Right atrium auricular region (tissue), 2 donors: ENCODE measurements at regions not wholly inside any gene's neighbourhood (a gene's known extent, or its start where the extent isn't known, plus 50 kb on each side); places are given as distances from the start of the nearest gene placed in this dataset.

ENCODE experiments used
- DNase-seq: peaks from one replicate; pipeline ENCODE4 v3.0.0-alpha.2; 2019; ENCODE audit warnings: low spot score
- H3K27ac ChIP-seq, 2 donors: fragments of 200-600 bp; sonication (generic); 1 replicate in 1 of 2; 2 replicates in 1 of 2; pipeline ENCODE4 v1.5.1; 2016 to 2019
- H3K27me3 ChIP-seq, 2 donors: fragments of 200-600 bp; sonication (generic); one replicate each; pipeline versions ENCODE4 v1.5.1 to v1.6.0; 2017 to 2019
- H3K36me3 ChIP-seq: fragments of 200-600 bp; sonication (generic); one replicate; pipeline ENCODE4 v1.5.1; 2016
- H3K4me1 ChIP-seq, 2 donors: fragments of 200-600 bp; sonication (generic); one replicate each; pipeline versions ENCODE4 v1.5.1 to v1.6.0; 2017 to 2019
- H3K4me3 ChIP-seq, 2 donors: fragments of 200-600 bp; sonication (generic); 1 replicate in 1 of 2; 2 replicates in 1 of 2; pipeline ENCODE4 v1.5.1; 2017 to 2019; ENCODE audit warnings: mild to moderate bottlenecking in 1 of 2, moderate library complexity in 1 of 2
- H3K9me3 ChIP-seq, 2 donors: fragments of 200-600 bp; sonication (generic); one replicate each; pipeline ENCODE4 v1.5.1; 2019
- TF ChIP-seq, protein P1 (sequence below), 2 donors: fragments of 200-600 bp; sonication (generic); IDR thresholded peaks; one replicate each; pipeline ENCODE4 v1.5.1; 2019; ENCODE audit warnings: antibody characterized with exemption in 2 of 2

- Histone ChIP-seq H3K27me3 (no peaks in the 10 kb centered on the region), H3K36me3 (no peaks in the 10 kb centered on the region), H3K4me3 (no peak overlapping the region), H3K4me1 (no peaks in the 10 kb centered on the region), H3K27ac (no peak overlapping the region), H3K9me3 (no peaks in the 10 kb centered on the region)
- DNase-seq, result no peak
- TF ChIP-seq, protein P1, sequence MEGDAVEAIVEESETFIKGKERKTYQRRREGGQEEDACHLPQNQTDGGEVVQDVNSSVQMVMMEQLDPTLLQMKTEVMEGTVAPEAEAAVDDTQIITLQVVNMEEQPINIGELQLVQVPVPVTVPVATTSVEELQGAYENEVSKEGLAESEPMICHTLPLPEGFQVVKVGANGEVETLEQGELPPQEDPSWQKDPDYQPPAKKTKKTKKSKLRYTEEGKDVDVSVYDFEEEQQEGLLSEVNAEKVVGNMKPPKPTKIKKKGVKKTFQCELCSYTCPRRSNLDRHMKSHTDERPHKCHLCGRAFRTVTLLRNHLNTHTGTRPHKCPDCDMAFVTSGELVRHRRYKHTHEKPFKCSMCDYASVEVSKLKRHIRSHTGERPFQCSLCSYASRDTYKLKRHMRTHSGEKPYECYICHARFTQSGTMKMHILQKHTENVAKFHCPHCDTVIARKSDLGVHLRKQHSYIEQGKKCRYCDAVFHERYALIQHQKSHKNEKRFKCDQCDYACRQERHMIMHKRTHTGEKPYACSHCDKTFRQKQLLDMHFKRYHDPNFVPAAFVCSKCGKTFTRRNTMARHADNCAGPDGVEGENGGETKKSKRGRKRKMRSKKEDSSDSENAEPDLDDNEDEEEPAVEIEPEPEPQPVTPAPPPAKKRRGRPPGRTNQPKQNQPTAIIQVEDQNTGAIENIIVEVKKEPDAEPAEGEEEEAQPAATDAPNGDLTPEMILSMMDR (IDR thresholded peaks at IDR 0.05), result no peak
Observed at GRCh38 chr14:94918896-94919295, 149.0 kb upstream of the GSC start.

- H3K4me3 ChIP-seq, result no peak overlapping the region
- no peaks in the 10 kb centered on the region for H3K27me3 ChIP-seq
- H3K27ac ChIP-seq, result no peak overlapping the region
- TF ChIP-seq, protein P1 (IDR thresholded peaks at IDR 0.05), result no peak
- DNase-seq, result no peak
- no peaks in the 10 kb centered on the region for H3K4me1 ChIP-seq
- no peaks in the 10 kb centered on the region for H3K36me3 ChIP-seq
- peaks cover 0 to 5% of the 10 kb centered on the region in 2 donors for H3K9me3 ChIP-seq
Observed at GRCh38 chr14:94917041-94917600, 147.2 kb upstream of the GSC start.

GRCh38 chr14:94914191-94914590, 144.3 kb upstream of the GSC start:
- Histone ChIP-seq H3K36me3 (no peaks in the 10 kb centered on the region), H3K9me3 (peaks cover 0 to 9% of the 10 kb centered on the region in 2 donors), H3K27me3 (no peaks in the 10 kb centered on the region), H3K4me3 (no peak overlapping the region), H3K27ac (no peak overlapping the region), H3K4me1 (no peaks in the 10 kb centered on the region)
- TF ChIP-seq, protein P1 (IDR thresholded peaks at IDR 0.05), result no peak
- no peak for DNase-seq

GRCh38 chr14:94907626-94908261, 137.8 kb upstream of the GSC start:
- Histone ChIP-seq H3K27ac (no peak overlapping the region), H3K4me3 (peak overlapping the region; percentile 3 to 26), H3K9me3 (peaks cover 0 to 9% of the 10 kb centered on the region in 2 donors), H3K4me1 (no peaks in the 10 kb centered on the region), H3K27me3 (no peaks in the 10 kb centered on the region), H3K36me3 (no peaks in the 10 kb centered on the region)
- DNase-seq, result no peak
- TF ChIP-seq, protein P1 (IDR thresholded peaks at IDR 0.05), result no peak

DNA sequence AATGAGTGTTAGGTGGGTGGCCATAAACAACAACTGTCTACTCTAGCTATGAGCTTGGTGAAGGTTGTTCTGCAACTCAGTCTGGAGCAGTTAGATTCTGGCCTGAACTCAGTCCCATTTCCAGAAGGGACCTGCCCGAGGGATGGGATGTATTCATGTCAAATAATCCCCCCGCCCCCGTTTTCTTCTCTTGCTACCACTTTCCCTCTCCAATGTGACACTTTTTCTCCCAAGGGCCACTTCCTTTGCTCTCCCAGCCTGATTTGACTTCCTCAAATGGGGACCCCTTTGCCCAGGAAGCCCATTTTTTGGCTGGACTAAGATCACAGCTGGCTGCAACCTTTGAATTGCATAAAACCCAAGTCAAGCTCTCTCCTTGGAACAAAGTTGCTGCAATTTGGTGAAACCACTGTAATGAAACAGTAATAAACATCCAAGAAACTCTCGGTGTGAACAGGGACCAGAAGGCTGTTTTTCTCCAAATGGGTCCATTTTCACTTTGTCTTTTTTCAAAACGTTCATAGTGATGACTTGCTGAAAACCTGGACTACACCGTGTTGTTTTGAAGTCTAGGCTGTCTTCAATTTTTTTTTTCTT, 137.2 kb upstream of the GSC start:
- TF ChIP-seq, protein P1 (IDR thresholded peaks at IDR 0.05), result no peak
- DNase-seq, result no peak
- H3K4me3 ChIP-seq, result peak overlapping the region in 1 of 2 donors; percentile 26

More for the DNA sequence above, 137.2 kb upstream of the GSC start:
- no peaks in the 10 kb centered on the region for H3K4me1 ChIP-seq
- H3K27ac ChIP-seq, result no peak overlapping the region
- peaks cover 0 to 3% of the 10 kb centered on the region in 2 donors for H3K9me3 ChIP-seq
- H3K36me3 ChIP-seq, result no peaks in the 10 kb centered on the region
- no peaks in the 10 kb centered on the region for H3K27me3 ChIP-seq
